PC-9 (cell line): ENCODE measurements at regions not wholly inside any gene's neighbourhood (a gene's known extent, or its start where the extent isn't known, plus 50 kb on each side); places are given as distances from the start of the nearest gene placed in this dataset.

Source experiments
- BruUV-seq: library from RNA; stranded (reverse); fragments of 400-500 nt; replicated peaks from 2 replicates; lab custom pipeline; 2021; lab: Mats Ljungman, UMichigan
- CTCF ChIA-PET: fragments of 300-600 bp; sonication (Branson Sonifier 250); formaldehyde crosslinking; loops from one replicate; lab custom pipeline; 2022; ENCODE audit warnings: antibody characterized with exemption; lab: Charles Lee
- POLR2A ChIA-PET: fragments of 300-600 bp; sonication (Branson Sonifier 250); formaldehyde crosslinking; loops from one replicate; lab custom pipeline; 2022; ENCODE audit warnings: antibody characterized with exemption; ENCODE audit not compliant: unreplicated experiment; lab: Charles Lee
- DNase-seq, 2 experiments: peaks; one replicate each; pipeline versions ENCODE4 v3.0.0 to v3.0.0-alpha.2; 2015 to 2022; ENCODE audit warnings: mixed read lengths in 1 of 2
- H2AFZ ChIP-seq: fragments of 200-600 bp; sonication (generic); 2 replicates; pipeline ENCODE4 v1.8.1; 2017; ENCODE audit warnings: antibody characterized with exemption
- H3F3A ChIP-seq: fragments of 200-600 bp; sonication (generic); 2 replicates; pipeline ENCODE4 v1.8.1; 2017; ENCODE audit warnings: antibody characterized with exemption, mild to moderate bottlenecking, low read depth; ENCODE audit not compliant: insufficient read depth
- H3K27ac ChIP-seq: fragments of 200-600 bp; sonication (generic); 2 replicates; pipeline ENCODE4 v1.6.1; 2016; ENCODE audit warnings: mixed run types
- H3K27me3 ChIP-seq: fragments of 200-600 bp; sonication (generic); 2 replicates; pipeline ENCODE4 v1.6.1; 2016; ENCODE audit warnings: low read depth, mixed run types; ENCODE audit not compliant: insufficient read depth
- H3K36me3 ChIP-seq: fragments of 200-600 bp; sonication (generic); 2 replicates; pipeline ENCODE4 v1.6.1; 2016; ENCODE audit warnings: low read depth, mixed run types
- H3K4me1 ChIP-seq: fragments of 200-600 bp; sonication (generic); replicated peaks from 2 replicates; pipeline ENCODE4 v1.6.1; 2016; ENCODE audit warnings: mixed run types; ENCODE audit not compliant: insufficient read depth
- H3K4me2 ChIP-seq: fragments of 200-600 bp; sonication (generic); 2 replicates; pipeline ENCODE4 v1.6.1; 2017; ENCODE audit warnings: mixed run types
- H3K4me3 ChIP-seq: fragments of 200-600 bp; sonication (generic); 2 replicates; pipeline ENCODE4 v1.6.1; 2016; ENCODE audit warnings: mixed run types
- H3K79me2 ChIP-seq: fragments of 200-600 bp; sonication (generic); 2 replicates; pipeline ENCODE4 v1.6.1; 2017; ENCODE audit warnings: low read depth, mixed run types
- H3K9me2 ChIP-seq: fragments of 200-600 bp; sonication (generic); 2 replicates; pipeline ENCODE4 v1.8.1; 2017; ENCODE audit warnings: mild to moderate bottlenecking; ENCODE audit not compliant: insufficient read depth
- H3K9me3 ChIP-seq: fragments of 200-600 bp; sonication (generic); 2 replicates; pipeline ENCODE4 v1.8.1; 2016; ENCODE audit warnings: low read depth; ENCODE audit not compliant: insufficient read depth
- H4K20me1 ChIP-seq: fragments of 200-600 bp; sonication (generic); 2 replicates; pipeline ENCODE4 v1.8.1; 2017; ENCODE audit not compliant: insufficient read depth
- EZH2 ChIP-seq: fragments of 200-600 bp; sonication (generic); IDR thresholded peaks from 2 replicates; pipeline ENCODE4 v1.8.0; 2017; ENCODE audit warnings: antibody characterized with exemption, low read depth
- intact Hi-C: fragments of 100-400 bp; cut with micrococcal nuclease; formaldehyde crosslinking; loops from one replicate; pipeline ENCODE4 v1.10.0; 2022; ENCODE audit not compliant: unreplicated experiment
- TF ChIP-seq, protein P1 (sequence below): fragments of 200-600 bp; sonication (generic); conservative IDR thresholded peaks from 2 replicates; pipeline ENCODE4 v1.6.1; 2017; ENCODE audit warnings: mixed run types, antibody characterized with exemption, mild to moderate bottlenecking, moderate library complexity

DNA sequence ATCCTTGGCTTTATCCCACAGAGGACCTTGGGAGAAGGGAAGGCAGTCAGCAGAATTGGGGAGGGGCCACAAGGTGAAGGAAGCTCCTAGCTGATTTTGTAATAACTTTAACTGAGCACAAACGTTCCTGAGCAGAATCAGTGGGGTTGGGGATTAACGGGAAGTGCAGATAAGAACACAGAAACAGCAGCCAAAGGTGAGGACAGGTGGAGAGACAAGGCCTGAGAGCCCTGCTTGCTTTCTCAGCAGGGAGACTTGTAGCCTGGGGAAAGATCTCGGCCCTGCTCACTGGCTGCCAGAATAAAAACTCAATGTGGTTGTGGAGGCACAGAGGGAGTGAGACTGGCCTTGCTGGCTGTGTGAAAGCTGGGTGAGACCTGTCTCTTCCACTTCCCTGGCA lies 265.2 kb upstream of the FAT3 start:
- BruUV-seq, result no TSS peak
- Histone ChIP-seq H3K9me3 (no peaks in the 10 kb centered on the region), H3K27me3 (no peaks in the 10 kb centered on the region), H3K36me3 (no peaks in the 10 kb centered on the region), H3F3A (no peaks in the 10 kb centered on the region), H4K20me1 (no peaks in the 10 kb centered on the region), H3K27ac (no peak overlapping the region), H3K9me2 (no peaks in the 10 kb centered on the region), H3K79me2 (no peaks in the 10 kb centered on the region), H3K4me3 (no peak overlapping the region), H2AFZ (no peak overlapping the region; the same call in 1 of the 2 replicates), H3K4me2 (no peak overlapping the region), H3K4me1 (no peaks in the 10 kb centered on the region)
- intact Hi-C loops, result no loop called here
- ChIA-PET CTCF (no interaction called here), POLR2A (no interaction called here)
- TF ChIP-seq, protein P1, sequence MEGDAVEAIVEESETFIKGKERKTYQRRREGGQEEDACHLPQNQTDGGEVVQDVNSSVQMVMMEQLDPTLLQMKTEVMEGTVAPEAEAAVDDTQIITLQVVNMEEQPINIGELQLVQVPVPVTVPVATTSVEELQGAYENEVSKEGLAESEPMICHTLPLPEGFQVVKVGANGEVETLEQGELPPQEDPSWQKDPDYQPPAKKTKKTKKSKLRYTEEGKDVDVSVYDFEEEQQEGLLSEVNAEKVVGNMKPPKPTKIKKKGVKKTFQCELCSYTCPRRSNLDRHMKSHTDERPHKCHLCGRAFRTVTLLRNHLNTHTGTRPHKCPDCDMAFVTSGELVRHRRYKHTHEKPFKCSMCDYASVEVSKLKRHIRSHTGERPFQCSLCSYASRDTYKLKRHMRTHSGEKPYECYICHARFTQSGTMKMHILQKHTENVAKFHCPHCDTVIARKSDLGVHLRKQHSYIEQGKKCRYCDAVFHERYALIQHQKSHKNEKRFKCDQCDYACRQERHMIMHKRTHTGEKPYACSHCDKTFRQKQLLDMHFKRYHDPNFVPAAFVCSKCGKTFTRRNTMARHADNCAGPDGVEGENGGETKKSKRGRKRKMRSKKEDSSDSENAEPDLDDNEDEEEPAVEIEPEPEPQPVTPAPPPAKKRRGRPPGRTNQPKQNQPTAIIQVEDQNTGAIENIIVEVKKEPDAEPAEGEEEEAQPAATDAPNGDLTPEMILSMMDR, result no peak
- DNase-seq, result no peak

DNA sequence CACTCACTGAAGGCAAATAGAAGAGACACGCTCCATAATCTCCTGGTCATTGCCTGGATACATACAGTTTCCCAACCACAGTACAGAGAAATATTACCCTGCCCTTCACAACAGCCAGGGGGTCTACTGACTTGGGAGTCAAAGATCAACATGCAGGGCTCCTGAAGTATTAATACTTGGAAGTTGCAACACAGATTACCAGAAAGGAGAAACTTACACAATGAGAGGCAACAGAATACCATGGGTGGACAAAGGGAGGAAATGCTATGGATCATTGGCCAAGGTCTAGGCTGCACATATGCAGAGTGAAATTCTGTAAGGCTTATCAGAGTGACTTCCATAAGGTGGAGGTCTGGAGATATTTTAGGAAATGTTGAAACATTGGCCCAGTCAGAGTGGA lies 267.9 kb upstream of the FAT3 start:
- Histone ChIP-seq H3K4me3 (no peak overlapping the region), H3K4me2 (no peak overlapping the region), H3K36me3 (no peaks in the 10 kb centered on the region), H4K20me1 (no peaks in the 10 kb centered on the region), H3F3A (no peaks in the 10 kb centered on the region), H3K27me3 (no peaks in the 10 kb centered on the region), H3K79me2 (no peaks in the 10 kb centered on the region), H3K4me1 (no peaks in the 10 kb centered on the region), H3K9me3 (no peaks in the 10 kb centered on the region), H3K9me2 (no peaks in the 10 kb centered on the region), H2AFZ (no peak overlapping the region), H3K27ac (no peak overlapping the region)
- no peak for DNase-seq
- intact Hi-C loops, result no loop called here
- no TSS peak for BruUV-seq
- POLR2A ChIA-PET, result no interaction called here
- CTCF ChIA-PET, result no interaction called here
- TF ChIP-seq, protein P1, result no peak
- no peak for TF ChIP-seq EZH2

DNA sequence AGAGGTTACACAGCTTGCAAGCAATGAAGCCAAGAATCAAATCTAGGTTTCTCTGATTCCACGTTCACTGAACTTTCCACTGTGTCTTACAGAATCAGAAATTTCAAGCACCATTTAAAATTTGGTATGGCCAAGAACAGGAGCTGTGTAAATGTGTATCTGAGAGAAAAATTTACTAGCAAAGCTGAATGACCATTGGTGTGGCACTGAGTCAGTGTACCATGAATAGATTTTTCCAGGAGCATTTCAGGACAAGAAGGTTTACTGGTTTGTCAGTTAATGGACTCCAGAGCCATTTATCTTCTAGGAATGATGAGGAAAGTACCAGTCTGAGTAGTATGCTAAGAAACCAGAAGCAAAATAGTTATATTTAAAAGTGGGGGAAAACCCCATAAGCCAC lies 269.4 kb upstream of the FAT3 start:
- no peaks in the 10 kb centered on the region for H3K79me2 ChIP-seq
- BruUV-seq, result no TSS peak
- no peak overlapping the region for H3K27ac ChIP-seq
- no peak overlapping the region for H3K4me2 ChIP-seq
- H3K4me3 ChIP-seq, result no peak overlapping the region
- CTCF ChIA-PET, result no interaction called here
- H3K27me3 ChIP-seq, result no peaks in the 10 kb centered on the region
- H2AFZ ChIP-seq, result peak overlapping the region; percentile 9; the same call in 1 of the 2 replicates
- POLR2A ChIA-PET, result interaction anchor here (0.5 to 0.6 kb wide), 2 partner anchors 8 to 36 kb away, joined by 3 to 4 read pairs; no protein-coding TSS in a partner anchor
- TF ChIP-seq, protein P1, result no peak
- TF ChIP-seq EZH2, result no peak
- H4K20me1 ChIP-seq, result no peaks in the 10 kb centered on the region
- no peak for DNase-seq
- H3K9me3 ChIP-seq, result no peaks in the 10 kb centered on the region
- no peaks in the 10 kb centered on the region for H3F3A ChIP-seq
- no peaks in the 10 kb centered on the region for H3K4me1 ChIP-seq
- no peaks in the 10 kb centered on the region for H3K9me2 ChIP-seq
- intact Hi-C loops, result no loop called here
- H3K36me3 ChIP-seq, result no peaks in the 10 kb centered on the region
